ENCODE measurements at regions not wholly inside any gene's neighbourhood (a gene's known extent, or its start where the extent isn't known, plus 50 kb on each side); places are given as distances from the start of the nearest gene placed in this dataset.

DNA sequence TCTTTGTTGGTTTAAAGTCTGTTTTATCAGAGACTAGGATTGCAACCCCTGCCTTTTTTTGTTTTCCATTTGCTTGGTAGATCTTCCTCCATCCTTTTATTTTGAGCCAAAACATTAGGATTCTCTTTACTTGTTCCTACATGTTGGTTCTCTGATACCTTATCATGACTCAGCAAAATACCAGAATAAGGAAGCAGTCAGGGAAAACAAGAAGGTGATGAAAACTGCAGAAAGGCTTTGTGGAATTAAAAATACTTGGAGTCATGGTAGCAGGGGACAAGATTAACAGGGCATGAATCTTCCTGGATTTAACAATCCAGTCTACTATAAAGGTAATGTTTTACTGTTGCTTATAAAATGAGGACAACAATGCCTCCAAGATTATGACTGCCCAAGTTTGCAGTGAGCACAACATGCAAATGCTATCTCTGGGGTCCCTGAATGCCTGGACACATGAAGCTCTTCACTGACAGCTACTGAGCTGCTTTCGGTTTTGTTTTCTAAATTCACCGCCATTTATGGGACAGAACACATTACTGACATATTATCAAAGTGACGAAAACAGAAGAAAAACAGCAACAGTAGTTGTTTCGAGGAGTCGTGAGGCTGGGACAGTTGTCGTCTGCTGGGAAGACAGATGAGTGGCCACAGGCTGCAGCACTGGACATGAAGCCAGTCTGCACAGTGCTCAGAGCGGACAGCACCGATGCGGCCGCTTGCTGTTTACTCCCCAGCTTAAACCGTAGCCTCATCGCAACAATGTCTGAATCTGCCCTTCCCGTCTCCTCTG, 174.5 kb upstream of the DKK2 start:
- peak overlapping the region; percentile 69 for H3K23ac ChIP-seq (ENCODE audit: low read depth, low read length)
- H2AK9ac ChIP-seq (replicated peaks; ENCODE audit: low read depth, low read length, poor library complexity) = no peak overlapping the region
- H4K8ac ChIP-seq (ENCODE audit: low read depth in 2 of 2, low read length in 2 of 2) = peak overlapping the region in 1 of 2 experiments; percentile 64; a peak in 2 of 4 replicates
- peak overlapping the region; percentile 60; the same call in 1 of the 2 replicates for H3K18ac ChIP-seq (ENCODE audit: low read depth, low read length)
- peak; percentile 36 for DNase-seq
- H3K4me2 ChIP-seq (ENCODE audit: low read depth, low read length) = peak overlapping the region; percentile 97
- BruUV-seq (replicated peaks) = no TSS peak
- peak overlapping the region; percentile 7; the same call in 1 of the 2 replicates for H3K9ac ChIP-seq (ENCODE audit: low read depth, low read length)
- H3K4ac ChIP-seq (ENCODE audit: low read depth, low read length) = peak overlapping the region; percentile 69
- H3K4me3 ChIP-seq (ENCODE audit: insufficient read depth, low read depth, low read length) = peak overlapping the region; percentile 90
- H3K9me1 ChIP-seq (ENCODE audit: insufficient read depth, low read length) = 0 out of 2 replicates have a peak, but pooled peaks cover 2% of the 10 kb centered on the region
- no peaks in the 10 kb centered on the region for H3K9me3 ChIP-seq (ENCODE audit: control insufficient read depth, insufficient read depth, low read length)
- H2AK5ac ChIP-seq (ENCODE audit: low read depth, low read length) = no peak overlapping the region
- no peaks in the 10 kb centered on the region for H3K27me3 ChIP-seq (ENCODE audit: control insufficient read depth, insufficient read depth, low read length)
- peak overlapping the region; percentile 48 for H2BK20ac ChIP-seq (ENCODE audit: low read depth, low read length)
- in situ Hi-C loops (cut with MboI; ENCODE audit: low sequenced_read_pairs) = no loop called here
- H4K91ac ChIP-seq (ENCODE audit: insufficient read depth, low read depth, low read length) = peak overlapping the region; percentile 51; the same call in 1 of the 2 replicates
- H2BK15ac ChIP-seq (ENCODE audit: low read depth, low read length) = no peak overlapping the region
- H2AFZ ChIP-seq (replicated peaks; ENCODE audit: low read length, poor library complexity) = peak overlapping the region; percentile 95
- dilution Hi-C loops (cut with HindIII; ENCODE audit: low sequenced_read_pairs, unreplicated experiment) = no loop called here
- POLR2A ChIA-PET (ENCODE audit: unreplicated experiment) = no interaction called here
- H3K56ac ChIP-seq (ENCODE audit: extremely low read depth, insufficient read depth, low read length) = peak overlapping the region; percentile 46; the same call in 1 of the 2 replicates
- CTCF ChIA-PET = interaction anchor here (0.6 to 1.0 kb wide), 3 partner anchors 20 to 63 kb away, joined by 3 to 6 read pairs (median 4); no protein-coding TSS in a partner anchor
- H4K20me1 ChIP-seq (ENCODE audit: insufficient read depth, low read length) = no peaks in the 10 kb centered on the region
- H2BK120ac ChIP-seq (ENCODE audit: low read depth, low read length) = peak overlapping the region; percentile 83
- no peaks in the 10 kb centered on the region for H3K36me3 ChIP-seq (ENCODE audit: control insufficient read depth, insufficient read depth, low read length)
- H4K5ac ChIP-seq (ENCODE audit: low read depth, low read length) = peak overlapping the region; percentile 62; the same call in 1 of the 2 replicates
- peak; percentile 95 for ATAC-seq (ENCODE audit: low read depth)
- 48% methylated on average over 6 of the region's 13 CpGs; no CpG with 5 or more reads in 1 of the 2 experiments for WGBS, 2 experiments (ENCODE audit: extremely low coverage in 2 of 2, insufficient read length in 1 of 2)
- H2BK5ac ChIP-seq (ENCODE audit: low read depth, low read length, poor library complexity, severe bottlenecking) = no peak overlapping the region
- H3K14ac ChIP-seq (replicated peaks; ENCODE audit: low read depth, low read length) = peak overlapping the region; percentile 80; the same call in 1 of the 2 replicates
- H3K79me1 ChIP-seq (ENCODE audit: low read depth in 1 of 2, low read length in 2 of 2) = no peaks in the 10 kb centered on the region
- H3K4me1 ChIP-seq (ENCODE audit: control insufficient read depth, insufficient read depth, low read length) = peaks cover 1% of the 10 kb centered on the region; the same call in 1 of the 2 replicates
- H3K27ac ChIP-seq (ENCODE audit: insufficient read depth, low read length) = peak overlapping the region; percentile 12; the same call in 1 of the 2 replicates
- intact Hi-C loops (cut with micrococcal nuclease) = no loop called here
- TF ChIP-seq USF2 (IDR thresholded peaks at IDR 0.05; ENCODE audit: low read depth, low read length) = no peak
- TF ChIP-seq RCOR1 (IDR thresholded peaks at IDR 0.05; ENCODE audit: insufficient replicate concordance, low read length) = no peak
- peak; percentile 96 for TF ChIP-seq NFE2L2 (IDR thresholded peaks at IDR 0.05; ENCODE audit: low read depth, low read length)
- TF ChIP-seq CEBPB (IDR thresholded peaks at IDR 0.05; ENCODE audit: low read depth, low read length) = no peak
- TF ChIP-seq FOS (IDR thresholded peaks at IDR 0.05; ENCODE audit: low read depth, low read length) = no peak
- peak; percentile 32; the same call in 1 of the 2 replicates for TF ChIP-seq MXI1 (IDR thresholded peaks at IDR 0.05; ENCODE audit: borderline replicate concordance, low read depth, low read length)
- TF ChIP-seq BHLHE40 (IDR thresholded peaks at IDR 0.05; ENCODE audit: low read depth, low read length) = no peak
- TF ChIP-seq CTCF (conservative IDR thresholded peaks at IDR 0.05; ENCODE audit: low read depth, low read length) = no peak
- peak; percentile 93 for TF ChIP-seq MAFK (IDR thresholded peaks at IDR 0.05; ENCODE audit: low read depth, low read length)
- TF ChIP-seq RAD21 (IDR thresholded peaks at IDR 0.05; ENCODE audit: low read length) = no peak
- no peak for TF ChIP-seq MAZ (IDR thresholded peaks at IDR 0.05; ENCODE audit: borderline replicate concordance, low read depth, low read length)
- TF ChIP-seq CHD1 (IDR thresholded peaks at IDR 0.05; ENCODE audit: low read depth, low read length) = no peak
- no peak for TF ChIP-seq SMC3 (IDR thresholded peaks at IDR 0.05; ENCODE audit: low read depth, low read length)
- TF ChIP-seq RFX5 (IDR thresholded peaks at IDR 0.05; ENCODE audit: low read depth, low read length) = no peak
- TF ChIP-seq POLR2A (IDR thresholded peaks at IDR 0.05; ENCODE audit: low read depth, low read length) = no peak
